ENCODE measurements at regions not wholly inside any gene's neighbourhood (a gene's known extent, or its start where the extent isn't known, plus 50 kb on each side); places are given as distances from the start of the nearest gene placed in this dataset.

- Histone ChIP-seq H4K20me1 (ENCODE audit: low read length) (no peaks in the 10 kb centered on the region), H3K36me3 (ENCODE audit: low read depth, low read length) (no peaks in the 10 kb centered on the region), H3K27ac (ENCODE audit: low read length) (no peak overlapping the region), H3K9ac (ENCODE audit: low read length) (no peak overlapping the region), H3K4me2 (ENCODE audit: low read length) (no peak overlapping the region), H3K4me1 (ENCODE audit: insufficient read depth, low read length) (no peaks in the 10 kb centered on the region), H3K79me2 (ENCODE audit: low read length) (no peaks in the 10 kb centered on the region), H3K9me3 (ENCODE audit: low read length) (no peaks in the 10 kb centered on the region), H2AFZ (ENCODE audit: low read length) (no peak overlapping the region), H3F3A (ENCODE audit: low read length, unreplicated experiment) (no peaks in the 10 kb centered on the region), H3K4me3 (ENCODE audit: low read length) (no peak overlapping the region), H3K27me3 (ENCODE audit: low read length) (no peaks in the 10 kb centered on the region; the same call in 1 of the 2 replicates), H3K9me2 (replicated peaks; ENCODE audit: low read length) (no peaks in the 10 kb centered on the region)
- no peak for TF ChIP-seq EZH2phosphoT487 (IDR thresholded peaks at IDR 0.05; ENCODE audit: borderline replicate concordance, low read length)
- no peak for TF ChIP-seq EZH2 (IDR thresholded peaks at IDR 0.05; ENCODE audit: low read length, unreplicated experiment)
- CTCF ChIA-PET: no interaction called here
- no peak for ATAC-seq
- intact Hi-C loops (cut with micrococcal nuclease): no loop called here
- BruUV-seq (replicated peaks): no TSS peak
- DNase-seq: no peak
- POLR2A ChIA-PET (ENCODE audit: unreplicated experiment): no interaction called here
These were observed 1321.8 kb downstream of the BRD1 start for GRCh38 chr22:48505891-48506290.

DNA sequence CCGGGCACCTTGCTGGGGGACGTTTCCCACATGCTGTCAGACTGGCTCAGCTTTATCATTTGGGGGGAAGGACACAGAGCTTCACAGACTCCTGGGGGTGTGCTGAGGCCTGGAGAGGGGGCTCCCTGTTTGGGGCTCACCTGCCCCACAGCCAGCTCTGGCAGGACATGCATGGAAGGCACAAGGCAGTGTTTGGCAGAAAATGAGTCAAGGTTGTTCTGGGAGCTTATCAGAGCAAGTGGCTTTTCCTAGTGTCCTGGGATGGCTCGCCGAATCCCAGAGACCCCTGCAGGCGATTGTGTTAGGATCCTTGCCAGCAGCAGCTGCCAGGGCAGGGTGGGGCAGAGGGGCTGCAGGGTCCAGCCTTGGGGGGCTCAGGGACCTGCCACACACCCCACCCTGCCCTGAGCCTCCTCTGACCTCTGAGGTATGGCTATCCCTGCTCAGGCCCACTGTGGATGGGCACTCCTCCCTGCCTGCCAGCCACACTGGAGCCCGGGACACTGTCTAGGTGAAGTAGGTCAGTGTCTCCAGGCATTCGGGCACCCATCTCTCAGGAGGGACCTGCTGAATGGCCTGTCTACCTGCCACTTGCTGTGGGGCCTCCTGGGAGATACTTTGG, 1323.0 kb downstream of the BRD1 start:
- Histone ChIP-seq H3K4me2 (ENCODE audit: low read length) (no peak overlapping the region), H3K4me1 (ENCODE audit: insufficient read depth, low read length) (no peaks in the 10 kb centered on the region), H3K27ac (ENCODE audit: low read length) (no peak overlapping the region), H3K36me3 (ENCODE audit: low read depth, low read length) (no peaks in the 10 kb centered on the region), H3K9me2 (replicated peaks; ENCODE audit: low read length) (no peaks in the 10 kb centered on the region), H3K4me3 (ENCODE audit: low read length) (no peak overlapping the region), H3K27me3 (ENCODE audit: low read length) (no peaks in the 10 kb centered on the region; the same call in 1 of the 2 replicates), H2AFZ (ENCODE audit: low read length) (no peak overlapping the region), H3F3A (ENCODE audit: low read length, unreplicated experiment) (no peaks in the 10 kb centered on the region), H3K9ac (ENCODE audit: low read length) (no peak overlapping the region), H3K9me3 (ENCODE audit: low read length) (no peaks in the 10 kb centered on the region), H4K20me1 (ENCODE audit: low read length) (no peaks in the 10 kb centered on the region), H3K79me2 (ENCODE audit: low read length) (no peaks in the 10 kb centered on the region)
- ChIA-PET CTCF (no interaction called here), POLR2A (ENCODE audit: unreplicated experiment) (no interaction called here)
- no peak for TF ChIP-seq EZH2phosphoT487 (IDR thresholded peaks at IDR 0.05; ENCODE audit: borderline replicate concordance, low read length)
- TF ChIP-seq EZH2 (IDR thresholded peaks at IDR 0.05; ENCODE audit: low read length, unreplicated experiment): no peak
- TF ChIP-seq, protein P1, sequence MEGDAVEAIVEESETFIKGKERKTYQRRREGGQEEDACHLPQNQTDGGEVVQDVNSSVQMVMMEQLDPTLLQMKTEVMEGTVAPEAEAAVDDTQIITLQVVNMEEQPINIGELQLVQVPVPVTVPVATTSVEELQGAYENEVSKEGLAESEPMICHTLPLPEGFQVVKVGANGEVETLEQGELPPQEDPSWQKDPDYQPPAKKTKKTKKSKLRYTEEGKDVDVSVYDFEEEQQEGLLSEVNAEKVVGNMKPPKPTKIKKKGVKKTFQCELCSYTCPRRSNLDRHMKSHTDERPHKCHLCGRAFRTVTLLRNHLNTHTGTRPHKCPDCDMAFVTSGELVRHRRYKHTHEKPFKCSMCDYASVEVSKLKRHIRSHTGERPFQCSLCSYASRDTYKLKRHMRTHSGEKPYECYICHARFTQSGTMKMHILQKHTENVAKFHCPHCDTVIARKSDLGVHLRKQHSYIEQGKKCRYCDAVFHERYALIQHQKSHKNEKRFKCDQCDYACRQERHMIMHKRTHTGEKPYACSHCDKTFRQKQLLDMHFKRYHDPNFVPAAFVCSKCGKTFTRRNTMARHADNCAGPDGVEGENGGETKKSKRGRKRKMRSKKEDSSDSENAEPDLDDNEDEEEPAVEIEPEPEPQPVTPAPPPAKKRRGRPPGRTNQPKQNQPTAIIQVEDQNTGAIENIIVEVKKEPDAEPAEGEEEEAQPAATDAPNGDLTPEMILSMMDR (conservative IDR thresholded peaks at IDR 0.05; ENCODE audit: low read depth, low read length): no peak
- ATAC-seq (no peak), DNase-seq (no peak)
- no TSS peak for BruUV-seq (replicated peaks)
- intact Hi-C loops (cut with micrococcal nuclease): no loop called here

DNA sequence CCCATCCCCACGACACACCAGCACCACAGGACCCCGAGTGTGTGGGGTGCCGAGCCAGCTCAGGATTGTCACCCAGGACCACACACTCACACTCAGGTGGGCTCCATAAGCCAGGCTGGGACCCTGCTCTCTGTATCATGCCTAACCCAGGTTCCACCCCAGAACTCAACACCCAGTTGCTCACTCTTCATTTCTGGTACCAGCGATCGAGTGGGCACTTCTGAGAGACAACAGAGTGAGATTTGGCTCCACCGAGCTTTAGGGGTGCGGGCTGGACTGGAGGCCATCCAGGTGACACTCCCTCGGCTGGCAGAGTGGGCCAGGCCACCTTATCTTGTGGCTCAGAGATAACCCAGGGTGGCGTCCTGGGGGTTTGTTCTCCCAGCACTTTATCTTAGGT, 1323.8 kb downstream of the BRD1 start:
- POLR2A ChIA-PET (ENCODE audit: unreplicated experiment): no interaction called here
- H3F3A ChIP-seq (ENCODE audit: low read length, unreplicated experiment): no peaks in the 10 kb centered on the region
- H4K20me1 ChIP-seq (ENCODE audit: low read length): no peaks in the 10 kb centered on the region
- TF ChIP-seq EZH2 (IDR thresholded peaks at IDR 0.05; ENCODE audit: low read length, unreplicated experiment) (no peak), EZH2phosphoT487 (IDR thresholded peaks at IDR 0.05; ENCODE audit: borderline replicate concordance, low read length) (no peak)
- TF ChIP-seq, protein P1 (conservative IDR thresholded peaks at IDR 0.05; ENCODE audit: low read depth, low read length): no peak
- DNase-seq (no peak), ATAC-seq (no peak)
- no peak overlapping the region for H3K9ac ChIP-seq (ENCODE audit: low read length)
- no TSS peak for BruUV-seq (replicated peaks)
- H3K4me3 ChIP-seq (ENCODE audit: low read length): no peak overlapping the region
- no peaks in the 10 kb centered on the region for H3K36me3 ChIP-seq (ENCODE audit: low read depth, low read length)
- no peaks in the 10 kb centered on the region for H3K9me2 ChIP-seq (replicated peaks; ENCODE audit: low read length)
- CTCF ChIA-PET: no interaction called here
- H3K4me1 ChIP-seq (ENCODE audit: insufficient read depth, low read length): no peaks in the 10 kb centered on the region
- no peaks in the 10 kb centered on the region for H3K79me2 ChIP-seq (ENCODE audit: low read length)
- no peak overlapping the region for H3K27ac ChIP-seq (ENCODE audit: low read length)
- no peaks in the 10 kb centered on the region; the same call in 1 of the 2 replicates for H3K27me3 ChIP-seq (ENCODE audit: low read length)
- no peaks in the 10 kb centered on the region for H3K9me3 ChIP-seq (ENCODE audit: low read length)
- no peak overlapping the region for H3K4me2 ChIP-seq (ENCODE audit: low read length)
- intact Hi-C loops (cut with micrococcal nuclease): no loop called here
- H2AFZ ChIP-seq (ENCODE audit: low read length): no peak overlapping the region

All from PC-3 (cell line).